AG04449 (cell line): ENCODE measurements at regions not wholly inside any gene's neighbourhood (a gene's known extent, or its start where the extent isn't known, plus 50 kb on each side); places are given as distances from the start of the nearest gene placed in this dataset.

ENCODE experiments used
- CTCF ChIA-PET: fragments of 350-600 bp; formaldehyde crosslinking; extraction: SDS; loops from one replicate; lab custom pipeline; 2021; ENCODE audit warnings: antibody characterized with exemption; lab: Yijun Ruan, JAX
- POLR2A ChIA-PET: fragments of 400-600, 350-600 bp; formaldehyde crosslinking; extraction: SDS; loops from one replicate; lab custom pipeline; 2020; ENCODE audit warnings: antibody characterized with exemption, inconsistent platforms; lab: Yijun Ruan, JAX
- DNase-seq: peaks from one replicate; pipeline ENCODE4 v3.0.0-alpha.2; 2010; ENCODE audit warnings: low read depth, low spot score
- H3K4me3 ChIP-seq: 2 replicates; pipeline ENCODE4 v1.5.1; 2011; ENCODE audit warnings: low read depth, mild to moderate bottlenecking, control low read depth, low read length
- TF ChIP-seq, protein P1 (sequence below): IDR thresholded peaks from one replicate; pipeline ENCODE4 v1.5.1; 2011; ENCODE audit warnings: mild to moderate bottlenecking, moderate library complexity, low read length, control low read depth, inconsistent platforms; ENCODE audit not compliant: insufficient read depth; ENCODE audit errors: missing control alignments

DNA sequence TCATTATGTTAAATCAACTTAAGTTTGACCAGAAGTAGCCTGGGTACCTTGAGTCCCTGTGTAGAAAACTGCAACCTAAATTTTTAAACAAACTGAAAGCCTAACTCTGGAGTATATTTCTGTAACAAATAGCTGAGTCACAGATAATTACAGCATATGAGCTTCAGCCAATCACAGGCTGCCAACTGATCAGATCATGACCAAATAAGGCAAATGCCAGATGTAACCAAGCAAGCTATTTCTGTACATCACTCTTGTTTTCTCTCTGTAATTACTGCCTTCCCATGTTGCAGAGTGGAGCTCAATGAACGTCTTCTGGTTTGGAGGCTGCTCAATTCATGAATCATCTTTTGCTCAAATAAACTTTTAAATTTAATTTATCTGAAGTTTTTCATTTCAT lies 980.9 kb upstream of the DIAPH2 start:
- CTCF ChIA-PET: no interaction called here
- POLR2A ChIA-PET: no interaction called here
- TF ChIP-seq, protein P1, sequence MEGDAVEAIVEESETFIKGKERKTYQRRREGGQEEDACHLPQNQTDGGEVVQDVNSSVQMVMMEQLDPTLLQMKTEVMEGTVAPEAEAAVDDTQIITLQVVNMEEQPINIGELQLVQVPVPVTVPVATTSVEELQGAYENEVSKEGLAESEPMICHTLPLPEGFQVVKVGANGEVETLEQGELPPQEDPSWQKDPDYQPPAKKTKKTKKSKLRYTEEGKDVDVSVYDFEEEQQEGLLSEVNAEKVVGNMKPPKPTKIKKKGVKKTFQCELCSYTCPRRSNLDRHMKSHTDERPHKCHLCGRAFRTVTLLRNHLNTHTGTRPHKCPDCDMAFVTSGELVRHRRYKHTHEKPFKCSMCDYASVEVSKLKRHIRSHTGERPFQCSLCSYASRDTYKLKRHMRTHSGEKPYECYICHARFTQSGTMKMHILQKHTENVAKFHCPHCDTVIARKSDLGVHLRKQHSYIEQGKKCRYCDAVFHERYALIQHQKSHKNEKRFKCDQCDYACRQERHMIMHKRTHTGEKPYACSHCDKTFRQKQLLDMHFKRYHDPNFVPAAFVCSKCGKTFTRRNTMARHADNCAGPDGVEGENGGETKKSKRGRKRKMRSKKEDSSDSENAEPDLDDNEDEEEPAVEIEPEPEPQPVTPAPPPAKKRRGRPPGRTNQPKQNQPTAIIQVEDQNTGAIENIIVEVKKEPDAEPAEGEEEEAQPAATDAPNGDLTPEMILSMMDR: no peak
- no peak for DNase-seq
- no peak overlapping the region for H3K4me3 ChIP-seq

DNA sequence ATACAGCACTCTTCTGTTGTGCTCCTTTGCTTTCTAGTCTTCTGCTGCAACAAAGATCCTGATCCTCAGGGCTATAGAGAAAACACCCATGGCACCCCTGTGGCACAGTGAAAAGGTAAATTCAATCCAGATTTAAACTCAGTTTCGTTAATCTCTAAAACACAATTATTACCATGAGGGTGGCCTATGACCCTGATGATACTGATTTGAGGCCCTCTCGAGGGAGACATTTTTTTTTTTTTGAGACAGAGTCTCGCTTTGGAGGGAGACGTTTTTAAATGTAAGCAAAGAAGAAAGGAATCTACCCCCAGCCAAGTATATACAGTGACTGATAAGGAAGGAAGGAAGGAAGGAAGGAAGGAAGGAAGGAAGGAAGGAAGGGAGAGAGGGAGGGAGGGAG lies 967.8 kb upstream of the DIAPH2 start:
- DNase-seq: no peak
- CTCF ChIA-PET: no interaction called here
- TF ChIP-seq, protein P1: no peak
- POLR2A ChIA-PET: no interaction called here
- H3K4me3 ChIP-seq: no peak overlapping the region

DNA sequence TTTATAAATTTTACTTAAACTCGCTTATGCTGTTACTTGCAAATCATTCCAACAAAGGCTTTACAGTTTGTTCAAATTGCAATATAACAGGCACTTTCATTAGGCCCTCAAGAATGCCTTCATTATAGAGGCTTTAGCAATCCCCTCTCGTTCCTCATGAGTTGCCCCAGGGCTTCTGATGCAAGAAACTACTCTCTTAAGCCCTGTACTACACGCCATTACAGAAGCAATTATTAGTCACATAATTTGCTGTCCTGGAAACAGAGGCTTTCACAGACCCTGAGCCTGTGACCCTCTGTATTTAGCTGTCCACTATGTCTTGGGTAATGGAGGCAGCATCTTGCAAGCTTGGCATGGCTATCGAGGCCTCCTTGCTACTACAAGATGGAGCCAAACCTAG lies 965.9 kb upstream of the DIAPH2 start:
- H3K4me3 ChIP-seq: no peak overlapping the region
- CTCF ChIA-PET: no interaction called here
- TF ChIP-seq, protein P1: no peak
- POLR2A ChIA-PET: no interaction called here
- no peak for DNase-seq

GRCh38 chrX:95721011-95721410 lies 963.6 kb upstream of the DIAPH2 start:
- no peak for DNase-seq
- CTCF ChIA-PET: no interaction called here
- POLR2A ChIA-PET: no interaction called here

GRCh38 chrX:95728446-95728845 lies 956.2 kb upstream of the DIAPH2 start:
- TF ChIP-seq, protein P1: no peak
- CTCF ChIA-PET: no interaction called here

More at GRCh38 chrX:95721011-95721410, 963.6 kb upstream of the DIAPH2 start:
- TF ChIP-seq, protein P1: no peak
- H3K4me3 ChIP-seq: no peak overlapping the region

GRCh38 chrX:95729401-95729800 lies 955.2 kb upstream of the DIAPH2 start:
- DNase-seq: no peak
- TF ChIP-seq, protein P1: no peak
- H3K4me3 ChIP-seq: no peak overlapping the region
- CTCF ChIA-PET: no interaction called here
- POLR2A ChIA-PET: no interaction called here

More at GRCh38 chrX:95728446-95728845, 956.2 kb upstream of the DIAPH2 start:
- no peak overlapping the region for H3K4me3 ChIP-seq
- DNase-seq: no peak
- POLR2A ChIA-PET: no interaction called here

- TF ChIP-seq, protein P1: no peak
- no peak overlapping the region for H3K4me3 ChIP-seq
- CTCF ChIA-PET: no interaction called here
These were observed 951.2 kb upstream of the DIAPH2 start for GRCh38 chrX:95733426-95733825.

More at GRCh38 chrX:95733426-95733825, 951.2 kb upstream of the DIAPH2 start:
- DNase-seq: no peak
- POLR2A ChIA-PET: no interaction called here
